NOMO-1 (cell line): ENCODE measurements at regions not wholly inside any gene's neighbourhood (a gene's known extent, or its start where the extent isn't known, plus 50 kb on each side); places are given as distances from the start of the nearest gene placed in this dataset.
"Not testable (repeated sequence)": the region's sequence is repeated elsewhere in the genome, so short reads cannot be mapped to it uniquely, and the experiment has no call there.

Experiments used
- DNase-seq, 2 experiments: peaks; one replicate each; lab custom pipeline; 2025; ENCODE audit not compliant: unreplicated experiment in 2 of 2; lab: John Stamatoyannopoulos, UW

GRCh38 chr9:15113288-15113687, 193.7 kb downstream of the TTC39B start:
- DNase-seq: no peak

GRCh38 chr9:15111071-15111470, 195.9 kb downstream of the TTC39B start:
- DNase-seq: no peak

GRCh38 chr9:15104826-15105420, 194.7 kb upstream of the FREM1 start:
- peak in 1 of 2 experiments; percentile 1 for DNase-seq

DNA sequence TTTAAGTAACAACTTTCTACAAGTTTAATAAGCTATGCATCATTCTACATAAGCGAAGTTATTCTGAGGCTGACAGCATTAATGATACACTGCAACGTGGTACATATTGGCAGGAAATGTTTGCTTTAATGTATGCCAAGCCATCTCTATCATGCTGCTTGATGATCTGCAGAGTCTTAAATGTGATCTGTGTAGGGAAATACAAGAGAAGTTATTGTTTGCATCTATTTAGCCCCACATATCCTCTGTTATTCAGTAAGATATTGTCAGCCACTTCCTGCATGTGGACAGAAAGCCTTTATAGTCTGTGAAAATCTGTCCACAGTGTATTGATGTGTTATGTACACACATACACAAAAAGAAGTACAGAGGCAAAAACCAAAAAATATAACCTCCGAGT, 193.1 kb upstream of the FREM1 start:
- no peak for DNase-seq

GRCh38 chr9:15101095-15101494, 190.9 kb upstream of the FREM1 start:
- DNase-seq: no peak

GRCh38 chr9:15100571-15100970, 190.3 kb upstream of the FREM1 start:
- DNase-seq: no peak

GRCh38 chr9:15096972-15097371, 186.7 kb upstream of the FREM1 start:
- DNase-seq: no peak

- DNase-seq: no peak
These were observed 176.6 kb upstream of the FREM1 start for GRCh38 chr9:15086778-15087324.

DNA sequence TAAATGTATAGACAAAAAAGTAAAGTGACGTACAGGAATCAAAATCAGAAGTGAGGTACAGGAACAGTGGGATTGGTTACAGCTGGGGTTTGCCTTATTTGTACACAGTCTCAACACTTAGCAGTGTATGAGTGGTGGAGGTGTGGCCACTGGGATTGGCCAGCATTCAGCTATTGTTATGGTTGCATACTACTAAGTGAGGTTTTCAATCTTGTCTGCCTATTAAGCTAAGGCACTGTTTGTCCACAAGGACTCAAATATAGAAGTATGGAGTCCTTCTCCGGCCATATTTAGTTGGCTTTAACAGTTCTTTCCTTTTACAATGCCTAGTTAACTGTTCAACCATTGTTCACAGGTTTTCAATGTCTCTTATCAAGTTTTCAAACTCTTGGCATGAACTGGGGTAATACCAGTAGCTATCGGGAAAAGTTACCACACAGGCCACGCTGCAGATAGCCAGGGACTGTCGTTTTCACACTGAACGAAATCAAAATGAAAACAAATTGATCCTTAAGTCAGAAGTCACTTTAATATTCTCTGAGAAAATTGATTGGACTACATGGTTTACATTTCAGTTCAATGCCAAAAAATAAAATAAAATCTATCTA, 176.0 kb upstream of the FREM1 start:
- DNase-seq: no peak

- no peak for DNase-seq
These were observed 171.0 kb upstream of the FREM1 start for GRCh38 chr9:15081021-15081753.

DNA sequence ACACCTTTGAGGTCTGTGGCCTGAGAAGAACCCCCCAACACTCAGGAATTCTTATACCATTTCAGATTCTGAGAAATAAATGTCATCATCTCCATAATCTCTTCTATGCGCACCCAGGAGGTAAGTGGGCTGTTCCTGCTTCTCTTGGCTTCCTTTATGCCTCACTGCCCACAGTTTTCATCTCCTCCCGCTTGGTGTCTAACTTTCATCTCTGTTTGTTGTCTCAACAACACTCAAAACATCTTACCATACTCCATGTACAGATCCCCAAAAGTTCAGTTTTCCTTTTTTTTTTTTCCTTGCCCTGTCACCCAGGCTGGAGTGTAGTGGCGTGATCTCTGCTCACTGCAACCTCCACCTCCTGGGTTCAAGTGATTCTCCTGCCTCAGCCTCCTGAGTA, 170.2 kb upstream of the FREM1 start:
- DNase-seq: no peak

DNA sequence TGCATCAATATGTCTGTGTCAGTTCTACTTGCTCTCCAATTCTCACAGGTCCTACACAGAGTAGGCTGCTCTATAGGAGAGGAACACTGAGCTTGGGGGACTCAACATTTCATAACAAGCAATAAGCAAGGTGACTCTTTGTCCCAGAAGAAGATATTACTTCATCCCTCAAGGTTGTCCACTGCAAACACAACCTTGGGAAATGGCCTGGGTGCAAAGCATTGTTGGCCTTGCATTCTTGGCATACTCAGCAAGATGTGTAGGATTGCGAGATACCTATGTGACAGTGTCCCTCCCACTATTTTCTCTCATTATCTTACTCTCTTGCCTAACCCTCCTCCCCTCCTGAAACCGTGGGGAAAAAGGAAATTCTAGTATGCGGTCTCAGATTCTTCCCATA, 169.8 kb upstream of the FREM1 start:
- no peak for DNase-seq

DNA sequence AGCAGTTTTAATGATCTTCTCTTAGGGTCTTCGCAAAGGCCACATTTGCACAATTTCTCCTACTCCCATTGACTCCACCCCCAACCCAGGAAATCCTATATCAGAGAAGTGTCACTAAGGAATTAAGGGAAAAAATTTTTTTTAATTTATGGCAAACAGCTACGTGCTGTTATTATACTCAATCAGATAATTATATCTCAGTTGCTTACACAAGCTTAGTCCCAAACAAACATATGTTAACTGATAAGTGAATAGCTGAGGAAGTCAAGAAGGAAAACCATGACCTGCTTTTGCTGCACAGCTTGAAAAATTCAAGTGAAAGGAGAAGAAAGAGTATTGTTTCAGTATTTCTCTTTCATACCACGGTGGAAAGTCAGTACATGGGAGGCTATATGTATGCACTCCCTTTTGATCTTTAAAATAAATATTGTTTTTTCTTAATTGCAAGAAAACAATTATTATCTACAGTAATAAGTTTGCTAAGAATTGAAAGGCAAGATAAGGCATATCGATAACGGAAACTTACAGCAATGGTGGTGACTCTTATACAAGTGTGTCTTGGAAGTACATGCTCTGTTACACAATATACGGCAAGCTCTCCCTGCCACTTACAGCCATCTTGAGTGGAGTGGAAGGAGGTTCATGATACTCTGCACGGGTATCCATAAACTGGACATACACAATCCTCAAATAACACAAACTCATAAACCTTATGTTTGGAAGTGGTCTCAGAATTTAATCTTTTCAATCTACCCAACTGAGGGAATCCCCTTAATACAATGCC, 167.9 kb upstream of the FREM1 start:
- no peak for DNase-seq

- no peak for DNase-seq
These were observed 163.4 kb upstream of the FREM1 start for GRCh38 chr9:15073620-15074019.

DNA sequence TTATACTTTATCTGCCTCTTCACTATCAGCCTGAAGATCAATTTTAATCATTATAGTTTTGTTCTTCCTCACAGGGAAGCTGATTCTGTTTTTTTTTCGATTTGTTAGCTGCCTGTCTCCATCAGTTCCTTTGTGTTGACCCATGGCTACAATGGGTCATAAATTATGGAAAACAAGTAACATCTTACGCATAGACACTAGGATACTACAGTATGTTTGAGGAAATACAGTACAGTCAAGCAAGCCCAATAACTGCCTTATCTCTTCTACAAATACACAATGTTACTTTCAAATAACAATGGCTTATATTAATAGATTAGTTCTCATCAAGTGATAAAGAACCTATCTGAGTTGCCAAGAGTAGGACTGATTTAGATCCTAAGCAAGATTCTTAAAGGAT, 160.5 kb upstream of the FREM1 start:
- no peak for DNase-seq

DNA sequence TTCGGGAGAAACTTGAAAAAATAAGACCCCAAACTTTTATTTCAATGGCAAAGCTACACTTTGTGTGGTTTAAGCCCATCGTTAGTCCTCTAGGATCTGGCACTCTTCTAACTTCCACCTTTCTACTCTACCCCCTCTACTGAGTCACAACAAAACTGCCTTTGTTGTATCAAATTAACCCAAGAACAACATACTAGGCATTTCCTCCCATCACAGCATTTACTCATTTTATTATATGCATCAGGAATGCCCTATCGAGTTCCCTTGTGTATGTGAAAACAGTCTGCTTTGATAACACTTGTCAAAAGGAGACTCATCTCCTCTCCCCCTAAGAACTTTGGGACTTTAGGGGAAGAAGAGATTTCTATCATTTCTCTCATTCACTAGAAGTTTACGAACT, 158.9 kb upstream of the FREM1 start:
- no peak for DNase-seq

DNA sequence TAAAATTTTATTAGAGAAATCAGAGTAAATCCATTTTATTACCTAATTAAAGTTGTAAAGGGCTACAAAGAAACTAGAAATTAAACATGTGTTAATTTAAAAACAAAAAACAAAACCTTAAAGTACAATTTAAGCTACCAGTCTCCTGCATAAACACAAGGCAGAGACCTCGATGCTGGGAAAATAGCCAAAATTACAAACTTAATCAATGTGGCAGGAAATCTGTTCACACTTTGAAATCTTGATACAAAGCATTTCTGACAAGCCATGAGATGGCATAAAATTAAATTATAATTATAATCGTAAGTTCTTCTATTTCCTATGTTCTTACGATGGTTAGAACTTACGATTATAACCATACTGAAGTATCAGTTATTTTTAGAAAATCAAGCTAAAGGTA, 158.0 kb upstream of the FREM1 start:
- DNase-seq: no peak

GRCh38 chr9:15059003-15059402, 148.8 kb upstream of the FREM1 start:
- no peak for DNase-seq

DNA sequence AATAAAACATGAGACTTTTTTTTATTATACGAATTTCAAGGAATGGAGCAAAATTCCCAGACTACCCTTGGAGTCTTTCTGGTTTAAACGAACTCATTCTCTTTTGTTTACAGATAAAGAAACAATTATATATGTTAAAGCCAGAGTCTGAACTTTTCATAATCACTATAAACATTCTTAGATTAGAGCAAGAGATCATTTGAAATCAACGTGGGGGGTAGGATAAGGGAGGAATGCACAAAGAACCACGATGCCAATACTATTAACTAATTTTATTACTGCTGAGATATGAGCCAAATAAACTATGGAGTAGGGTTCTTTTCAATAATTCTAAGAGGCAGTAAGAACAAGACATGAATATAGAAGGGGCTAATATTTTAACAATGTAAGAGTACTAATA, 148.0 kb upstream of the FREM1 start:
- no peak for DNase-seq

DNA sequence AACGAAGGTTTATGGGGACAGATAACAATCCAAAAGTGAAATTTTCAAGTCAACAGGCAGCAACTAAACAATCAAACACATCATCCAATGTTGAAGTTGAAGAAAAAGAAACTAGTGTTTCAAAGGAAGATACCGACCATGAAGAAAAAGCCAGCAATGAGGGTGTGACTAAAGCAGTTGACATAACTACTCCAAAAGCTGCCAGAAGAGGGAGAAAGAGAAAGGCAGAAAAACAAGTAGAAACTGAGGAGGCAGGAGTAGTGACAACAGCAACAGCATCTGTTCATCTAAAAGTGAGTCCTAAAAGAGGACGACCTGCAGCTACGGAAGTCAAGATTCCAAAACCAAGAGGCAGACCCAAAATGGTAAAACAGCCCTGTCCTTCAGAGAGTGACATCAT, 145.1 kb upstream of the FREM1 start:
- DNase-seq: not testable (repeated sequence)

GRCh38 chr9:15048772-15049171, 138.5 kb upstream of the FREM1 start:
- DNase-seq: no peak
